Erythroblast (primary cell): ENCODE measurements at regions not wholly inside any gene's neighbourhood (a gene's known extent, or its start where the extent isn't known, plus 50 kb on each side); places are given as distances from the start of the nearest gene placed in this dataset.

Experiments used
- DNase-seq, 2 experiments: peaks; one replicate each; lab custom pipeline; 2025; lab: John Stamatoyannopoulos, UW
- GATA1 ChIP-seq: IDR thresholded peaks from 2 replicates; pipeline ENCODE4 v1.6.1; 2011; ENCODE audit warnings: low read depth, mild to moderate bottlenecking, control low read depth, low read length, moderate library complexity
- POLR2A ChIP-seq: IDR thresholded peaks from 2 replicates; pipeline ENCODE4 v1.6.1; 2011; ENCODE audit warnings: mild to moderate bottlenecking, low read length

- no peak for DNase-seq
- TF ChIP-seq POLR2A (no peak), GATA1 (no peak)
Observed at GRCh38 chr2:224281374-224281773, 120.5 kb downstream of the FAM124B start.

GRCh38 chr2:224278531-224278930, 123.4 kb downstream of the FAM124B start:
- TF ChIP-seq GATA1 (no peak), POLR2A (no peak)
- no peak for DNase-seq

- DNase-seq, result no peak
- TF ChIP-seq POLR2A (no peak), GATA1 (no peak)
Observed at GRCh38 chr2:224276251-224276650, 125.7 kb downstream of the FAM124B start.

- DNase-seq, result no peak
- TF ChIP-seq POLR2A (no peak), GATA1 (no peak)
Observed at GRCh38 chr2:224272237-224272910, 129.5 kb downstream of the FAM124B start.

GRCh38 chr2:224271617-224272236, 130.2 kb downstream of the FAM124B start:
- DNase-seq, result no peak
- TF ChIP-seq POLR2A (no peak), GATA1 (no peak)

- TF ChIP-seq GATA1 (no peak), POLR2A (no peak)
- peak in 1 of 2 experiments; percentile 7 for DNase-seq
Observed at GRCh38 chr2:224268441-224268840, 133.5 kb downstream of the FAM124B start.

GRCh38 chr2:224264259-224264658, 137.6 kb downstream of the FAM124B start:
- no peak for DNase-seq
- TF ChIP-seq POLR2A, result no peak
- no peak for TF ChIP-seq GATA1

GRCh38 chr2:224263571-224264043, 138.3 kb downstream of the FAM124B start:
- TF ChIP-seq GATA1, result no peak

GRCh38 chr2:224261326-224261725, 140.6 kb downstream of the FAM124B start:
- no peak for DNase-seq
- TF ChIP-seq GATA1 (no peak), POLR2A (no peak)

More at GRCh38 chr2:224263571-224264043, 138.3 kb downstream of the FAM124B start:
- DNase-seq, result no peak

- DNase-seq, result no peak
- no peak for TF ChIP-seq GATA1
- TF ChIP-seq POLR2A, result no peak
Observed at GRCh38 chr2:224260372-224261020, 141.4 kb downstream of the FAM124B start.

GRCh38 chr2:224259831-224260230, 142.1 kb downstream of the FAM124B start:
- TF ChIP-seq GATA1 (no peak), POLR2A (no peak)
- no peak for DNase-seq

- TF ChIP-seq POLR2A, result no peak
- no peak for TF ChIP-seq GATA1
- no peak for DNase-seq
Observed at GRCh38 chr2:224258059-224258458, 143.8 kb downstream of the FAM124B start.

- TF ChIP-seq GATA1 (no peak), POLR2A (no peak)
- DNase-seq, result no peak
Observed at GRCh38 chr2:224257156-224257555, 144.8 kb downstream of the FAM124B start.

- TF ChIP-seq GATA1 (no peak), POLR2A (no peak)
- DNase-seq, result no peak
Observed at GRCh38 chr2:224253464-224253863, 148.4 kb downstream of the FAM124B start.

- DNase-seq, result no peak
- TF ChIP-seq POLR2A, result no peak
- TF ChIP-seq GATA1, result no peak
Observed at GRCh38 chr2:224252631-224253030, 149.3 kb downstream of the FAM124B start.
